ENCODE measurements at regions not wholly inside any gene's neighbourhood (a gene's known extent, or its start where the extent isn't known, plus 50 kb on each side); places are given as distances from the start of the nearest gene placed in this dataset.

- no peak for DNase-seq (ENCODE audit: low read depth)
These were observed 538.0 kb upstream of the PLXNA2 start for GRCh38 chr1:208782186-208782585.

GRCh38 chr1:208785629-208786028, 541.4 kb upstream of the PLXNA2 start:
- no peak for DNase-seq (ENCODE audit: low read depth)

GRCh38 chr1:208787219-208787618, 543.0 kb upstream of the PLXNA2 start:
- DNase-seq (ENCODE audit: low read depth): no peak

GRCh38 chr1:208788013-208788540, 543.9 kb upstream of the PLXNA2 start:
- DNase-seq (ENCODE audit: low read depth): no peak

GRCh38 chr1:208791456-208791855, 547.3 kb upstream of the PLXNA2 start:
- no peak for DNase-seq (ENCODE audit: low read depth)

GRCh38 chr1:208793861-208794345, 549.7 kb upstream of the PLXNA2 start:
- no peak for DNase-seq (ENCODE audit: low read depth)

- DNase-seq (ENCODE audit: low read depth): no peak
These were observed 555.0 kb upstream of the PLXNA2 start for GRCh38 chr1:208799186-208799585.

- DNase-seq (ENCODE audit: low read depth): no peak
These were observed 559.0 kb upstream of the PLXNA2 start for GRCh38 chr1:208803011-208803811.

- DNase-seq (ENCODE audit: low read depth): no peak
These were observed 563.4 kb upstream of the PLXNA2 start for GRCh38 chr1:208807446-208808127.

GRCh38 chr1:208808301-208808700, 564.1 kb upstream of the PLXNA2 start:
- no peak for DNase-seq (ENCODE audit: low read depth)

GRCh38 chr1:208809876-208810275, 565.7 kb upstream of the PLXNA2 start:
- DNase-seq (ENCODE audit: low read depth): no peak

GRCh38 chr1:208818770-208819445, 574.7 kb upstream of the PLXNA2 start:
- DNase-seq (ENCODE audit: low read depth): no peak

GRCh38 chr1:208820580-208821212, 576.5 kb upstream of the PLXNA2 start:
- no peak for DNase-seq (ENCODE audit: low read depth)

GRCh38 chr1:208821939-208822338, 577.8 kb upstream of the PLXNA2 start:
- no peak for DNase-seq (ENCODE audit: low read depth)

GRCh38 chr1:208825300-208825699, 581.1 kb upstream of the PLXNA2 start:
- no peak for DNase-seq (ENCODE audit: low read depth)

- no peak for DNase-seq (ENCODE audit: low read depth)
These were observed 585.4 kb upstream of the PLXNA2 start for GRCh38 chr1:208829595-208829994.

GRCh38 chr1:208834381-208835096, 590.4 kb upstream of the PLXNA2 start:
- DNase-seq (ENCODE audit: low read depth): no peak

- DNase-seq (ENCODE audit: low read depth): no peak
These were observed 590.9 kb upstream of the PLXNA2 start for GRCh38 chr1:208835097-208835463.

- DNase-seq (ENCODE audit: low read depth): no peak
These were observed 591.6 kb upstream of the PLXNA2 start for GRCh38 chr1:208835781-208836180.

- no peak for DNase-seq (ENCODE audit: low read depth)
These were observed 593.1 kb upstream of the PLXNA2 start for GRCh38 chr1:208837242-208837641.

- no peak for DNase-seq (ENCODE audit: low read depth)
These were observed 597.3 kb upstream of the PLXNA2 start for GRCh38 chr1:208841436-208841835.

GRCh38 chr1:208842451-208842850, 598.3 kb upstream of the PLXNA2 start:
- no peak for DNase-seq (ENCODE audit: low read depth)
